PC-3 (cell line): ENCODE measurements at regions not wholly inside any gene's neighbourhood (a gene's known extent, or its start where the extent isn't known, plus 50 kb on each side); places are given as distances from the start of the nearest gene placed in this dataset.

Source experiments
- ATAC-seq: fragments of 200-7000 bp; cut with Tn5 transposase; 2 replicates; pipeline ENCODE4 v1.9.1; 2020; ENCODE audit warnings: mild to moderate bottlenecking, moderate library complexity
- BruUV-seq: library from RNA; stranded (reverse); fragments of 400-500 nt; replicated peaks from 2 replicates; lab custom pipeline; 2021; lab: Mats Ljungman, UMichigan
- CTCF ChIA-PET: fragments of 300-600 bp; sonication (Branson Sonifier 250); formaldehyde crosslinking; loops from one replicate; lab custom pipeline; 2022; ENCODE audit warnings: antibody characterized with exemption; lab: Charles Lee
- POLR2A ChIA-PET: fragments of 300-600 bp; sonication (Branson Sonifier 250); formaldehyde crosslinking; loops from one replicate; lab custom pipeline; 2022; ENCODE audit warnings: antibody characterized with exemption; ENCODE audit not compliant: unreplicated experiment; lab: Charles Lee
- DNase-seq: peaks from one replicate; pipeline ENCODE4 v3.0.0-alpha.2; 2015
- H2AFZ ChIP-seq: fragments of 300-600 bp; sonication (generic); 2 replicates; pipeline ENCODE4 v1.6.0; 2016; ENCODE audit warnings: antibody characterized with exemption, low read length
- H3F3A ChIP-seq: fragments of 300-600 bp; sonication (generic); one replicate; pipeline ENCODE4 v1.6.0; 2017; ENCODE audit warnings: antibody characterized with exemption, low read length, control low read depth, mild to moderate bottlenecking; ENCODE audit not compliant: unreplicated experiment
- H3K27ac ChIP-seq: fragments of 300-600 bp; sonication (generic); 2 replicates; pipeline ENCODE4 v1.5.1; 2016; ENCODE audit warnings: mild to moderate bottlenecking, low read length
- H3K27me3 ChIP-seq: fragments of 300-600 bp; sonication (generic); 2 replicates; pipeline ENCODE4 v1.6.1; 2016; ENCODE audit warnings: low read length, mixed read lengths
- H3K36me3 ChIP-seq: fragments of 300-600 bp; sonication (generic); 2 replicates; pipeline ENCODE4 v1.6.1; 2016; ENCODE audit warnings: low read depth, mixed run types, low read length, mixed read lengths
- H3K4me1 ChIP-seq: fragments of 300-600 bp; sonication (generic); 2 replicates; pipeline ENCODE4 v1.5.1; 2016; ENCODE audit warnings: low read length; ENCODE audit not compliant: insufficient read depth
- H3K4me2 ChIP-seq: fragments of 300-600 bp; sonication (generic); 2 replicates; pipeline ENCODE4 v1.6.0; 2016; ENCODE audit warnings: low read length
- H3K4me3 ChIP-seq: fragments of 300-600 bp; sonication (generic); 2 replicates; pipeline ENCODE4 v1.5.1; 2016; ENCODE audit warnings: mild to moderate bottlenecking, low read length, mixed read lengths
- H3K79me2 ChIP-seq: fragments of 300-600 bp; sonication (generic); 2 replicates; pipeline ENCODE4 v1.6.1; 2017; ENCODE audit warnings: low read length, mixed read lengths
- H3K9ac ChIP-seq: fragments of 300-600 bp; sonication (generic); 2 replicates; pipeline ENCODE4 v1.6.0; 2016; ENCODE audit warnings: mild to moderate bottlenecking, low read length
- H3K9me2 ChIP-seq: fragments of 300-600 bp; sonication (generic); replicated peaks from 2 replicates; pipeline ENCODE4 v1.6.1; 2016; ENCODE audit warnings: mixed run types, low read length, mixed read lengths
- H3K9me3 ChIP-seq: fragments of 300-600 bp; sonication (generic); 2 replicates; pipeline ENCODE4 v1.6.1; 2016; ENCODE audit warnings: low read length, mixed read lengths
- H4K20me1 ChIP-seq: fragments of 300-600 bp; sonication (generic); 2 replicates; pipeline ENCODE4 v1.6.1; 2016; ENCODE audit warnings: low read length, mixed read lengths
- CTCF ChIP-seq: fragments of 300-600 bp; sonication (generic); conservative IDR thresholded peaks from 2 replicates; pipeline ENCODE4 v1.5.1; 2017; ENCODE audit warnings: antibody characterized with exemption, low read depth, mild to moderate bottlenecking, low read length
- EZH2 ChIP-seq: fragments of 300-600 bp; sonication (generic); IDR thresholded peaks from one replicate; pipeline ENCODE4 v1.6.1; 2017; ENCODE audit warnings: antibody characterized with exemption, mild to moderate bottlenecking, low read length; ENCODE audit not compliant: unreplicated experiment
- EZH2phosphoT487 ChIP-seq: fragments of 300-600 bp; sonication (generic); IDR thresholded peaks from 2 replicates; pipeline ENCODE4 v1.6.1; 2018; ENCODE audit warnings: mild to moderate bottlenecking, antibody characterized with exemption, low read length, borderline replicate concordance
- intact Hi-C: fragments of 100-400 bp; cut with micrococcal nuclease; formaldehyde crosslinking; loops from 2 replicates; pipeline ENCODE4 v1.9.0; 2023

DNA sequence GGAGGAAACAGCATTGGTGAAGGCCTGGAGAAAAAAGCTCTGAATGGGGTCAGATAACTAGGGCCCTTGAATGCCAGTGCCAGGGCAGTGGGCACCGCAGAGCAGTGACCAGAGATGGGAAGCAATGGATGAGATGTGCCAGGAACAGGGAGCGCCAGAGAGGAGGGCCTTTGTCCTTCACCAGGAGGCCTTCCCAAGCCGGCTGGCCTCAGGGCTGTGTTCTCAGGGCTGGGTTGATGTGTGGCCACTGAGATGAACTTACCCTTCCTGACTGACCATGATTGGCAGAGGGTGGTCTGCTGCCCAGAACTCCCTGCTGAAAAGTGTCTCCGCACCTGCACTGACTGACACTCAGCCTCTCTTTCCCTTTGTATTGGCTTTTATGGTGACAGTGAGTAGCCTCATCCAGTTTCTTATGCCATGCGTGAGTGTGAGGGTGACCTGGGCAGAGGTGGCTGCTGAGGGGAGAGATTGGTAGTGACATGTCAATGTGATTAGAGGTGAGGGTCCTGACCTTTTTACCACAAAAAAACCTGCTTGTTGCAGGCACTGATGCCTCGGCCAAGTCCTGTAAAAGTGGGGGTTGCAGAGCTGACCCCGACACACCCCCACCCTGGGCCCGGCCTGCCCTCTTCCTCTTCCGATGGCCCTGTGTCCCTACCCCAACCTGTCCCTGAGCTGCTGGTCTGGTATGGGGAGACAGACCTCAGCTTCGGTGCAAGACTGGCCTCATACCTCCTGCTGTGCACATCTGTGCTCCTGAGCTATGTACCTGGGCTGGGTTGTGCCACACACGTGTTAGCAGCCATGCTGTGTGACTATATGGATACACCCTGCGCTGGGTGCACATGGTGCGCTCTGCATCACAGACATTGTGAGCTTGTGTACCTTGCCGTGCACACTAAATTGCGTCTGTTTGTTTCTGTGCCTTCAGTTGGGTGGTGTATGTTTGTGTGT lies 57.1 kb upstream of the PSD2 start:
- Histone ChIP-seq H2AFZ (no peak overlapping the region), H3K4me3 (no peak overlapping the region), H3K27ac (no peak overlapping the region), H3K4me2 (no peak overlapping the region), H3K9me3 (no peaks in the 10 kb centered on the region), H4K20me1 (no peaks in the 10 kb centered on the region), H3K9ac (no peak overlapping the region), H3K9me2 (no peaks in the 10 kb centered on the region), H3F3A (no peaks in the 10 kb centered on the region), H3K36me3 (no peaks in the 10 kb centered on the region), H3K27me3 (no peaks in the 10 kb centered on the region), H3K79me2 (no peaks in the 10 kb centered on the region), H3K4me1 (no peaks in the 10 kb centered on the region)
- ChIA-PET POLR2A (no interaction called here), CTCF (no interaction called here)
- BruUV-seq = no TSS peak
- no peak for TF ChIP-seq EZH2phosphoT487
- TF ChIP-seq EZH2 = no peak
- no peak for TF ChIP-seq CTCF
- DNase-seq (no peak), ATAC-seq (no peak)
- intact Hi-C loops = no loop called here

DNA sequence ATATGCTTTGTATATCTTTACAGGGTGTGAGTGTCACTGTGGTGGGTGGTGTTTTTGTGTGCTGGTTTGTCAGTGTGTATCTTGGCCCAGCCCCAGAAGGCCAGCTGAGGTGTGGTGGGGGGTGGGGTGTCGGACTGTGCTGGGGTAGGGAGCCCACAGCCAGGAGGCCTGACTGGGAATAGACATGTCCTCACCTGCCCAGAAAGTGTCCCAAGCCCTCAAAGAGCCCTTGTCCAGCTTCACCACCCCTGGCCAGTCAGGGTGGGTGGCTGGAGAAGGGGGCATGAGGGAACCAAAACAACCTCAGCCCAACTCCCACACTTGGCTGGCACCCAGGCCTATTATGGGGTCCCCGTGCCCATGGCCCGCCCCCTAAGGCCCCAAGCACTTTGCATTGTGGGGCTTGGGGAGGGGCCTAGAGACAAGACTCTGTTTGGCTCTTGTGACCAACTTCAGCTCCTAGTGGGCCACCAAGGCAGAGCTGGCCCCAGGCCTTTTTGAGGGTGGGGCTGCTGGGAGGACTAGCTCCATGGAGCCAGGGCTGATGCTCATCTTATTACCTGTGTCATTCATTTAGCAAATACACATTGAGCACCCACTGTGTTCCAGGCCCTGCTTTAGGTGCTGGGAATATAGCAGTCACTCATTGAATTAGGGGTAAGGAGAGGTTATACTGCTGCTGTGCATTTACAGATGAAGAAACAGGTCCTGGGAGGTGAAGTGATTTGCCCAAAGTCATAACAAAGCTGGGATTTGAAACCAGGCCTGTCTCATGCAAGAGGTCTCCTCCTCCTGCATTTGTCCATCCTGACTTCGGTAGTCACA lies 56.2 kb upstream of the PSD2 start:
- POLR2A ChIA-PET = no interaction called here
- no peak; the same call in 1 of the 2 replicates for ATAC-seq
- no peak overlapping the region for H3K4me2 ChIP-seq
- H2AFZ ChIP-seq = no peak overlapping the region
- BruUV-seq = no TSS peak
- H3K9ac ChIP-seq = no peak overlapping the region
- no peaks in the 10 kb centered on the region for H4K20me1 ChIP-seq
- H3K27me3 ChIP-seq = no peaks in the 10 kb centered on the region
- no peaks in the 10 kb centered on the region for H3K9me3 ChIP-seq
- H3F3A ChIP-seq = no peaks in the 10 kb centered on the region
- no peak overlapping the region for H3K4me3 ChIP-seq
- no peak for DNase-seq
- H3K36me3 ChIP-seq = no peaks in the 10 kb centered on the region
- H3K27ac ChIP-seq = no peak overlapping the region
- no peaks in the 10 kb centered on the region for H3K79me2 ChIP-seq
- CTCF ChIA-PET = interaction anchor here (0.6 kb wide), 1 partner anchor 102 kb away, joined by 3 read pairs; no protein-coding TSS in a partner anchor
- no peak for TF ChIP-seq CTCF
- no peak for TF ChIP-seq EZH2phosphoT487
- no peak for TF ChIP-seq EZH2
- H3K9me2 ChIP-seq = no peaks in the 10 kb centered on the region
- intact Hi-C loops = no loop called here
- H3K4me1 ChIP-seq = no peaks in the 10 kb centered on the region
